ENCODE measurements at regions not wholly inside any gene's neighbourhood (a gene's known extent, or its start where the extent isn't known, plus 50 kb on each side); places are given as distances from the start of the nearest gene placed in this dataset.

DNA sequence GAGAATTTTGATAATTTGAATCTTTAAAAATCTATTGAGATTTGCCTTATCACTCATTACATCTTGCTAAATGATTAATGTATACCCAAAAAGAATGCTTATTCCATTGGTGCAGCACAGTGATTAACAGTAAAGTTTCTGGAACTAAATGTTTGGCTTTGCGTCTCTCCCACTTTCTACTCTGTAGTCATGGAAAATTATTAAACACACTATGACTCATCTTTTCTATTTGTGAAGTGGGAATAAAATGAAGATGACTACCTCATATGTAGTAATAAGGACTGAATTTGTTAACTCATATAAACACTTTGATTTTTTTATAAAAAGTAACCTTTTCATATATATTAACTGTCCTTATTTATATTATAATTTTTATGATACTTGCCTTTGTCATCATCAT is 118.1 kb downstream of the RERGL start:
- TF ChIP-seq, protein P1, sequence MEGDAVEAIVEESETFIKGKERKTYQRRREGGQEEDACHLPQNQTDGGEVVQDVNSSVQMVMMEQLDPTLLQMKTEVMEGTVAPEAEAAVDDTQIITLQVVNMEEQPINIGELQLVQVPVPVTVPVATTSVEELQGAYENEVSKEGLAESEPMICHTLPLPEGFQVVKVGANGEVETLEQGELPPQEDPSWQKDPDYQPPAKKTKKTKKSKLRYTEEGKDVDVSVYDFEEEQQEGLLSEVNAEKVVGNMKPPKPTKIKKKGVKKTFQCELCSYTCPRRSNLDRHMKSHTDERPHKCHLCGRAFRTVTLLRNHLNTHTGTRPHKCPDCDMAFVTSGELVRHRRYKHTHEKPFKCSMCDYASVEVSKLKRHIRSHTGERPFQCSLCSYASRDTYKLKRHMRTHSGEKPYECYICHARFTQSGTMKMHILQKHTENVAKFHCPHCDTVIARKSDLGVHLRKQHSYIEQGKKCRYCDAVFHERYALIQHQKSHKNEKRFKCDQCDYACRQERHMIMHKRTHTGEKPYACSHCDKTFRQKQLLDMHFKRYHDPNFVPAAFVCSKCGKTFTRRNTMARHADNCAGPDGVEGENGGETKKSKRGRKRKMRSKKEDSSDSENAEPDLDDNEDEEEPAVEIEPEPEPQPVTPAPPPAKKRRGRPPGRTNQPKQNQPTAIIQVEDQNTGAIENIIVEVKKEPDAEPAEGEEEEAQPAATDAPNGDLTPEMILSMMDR (IDR thresholded peaks at IDR 0.05), result no peak
- TF ChIP-seq EZH2 (IDR thresholded peaks at IDR 0.05; ENCODE audit: borderline replicate concordance, insufficient read depth, low read depth, low read length, poor library complexity, severe bottlenecking), result no peak
